Karpas-422 (cell line): ENCODE measurements at regions not wholly inside any gene's neighbourhood (a gene's known extent, or its start where the extent isn't known, plus 50 kb on each side); places are given as distances from the start of the nearest gene placed in this dataset.

Experiments
- DNase-seq: peaks from one replicate; pipeline ENCODE4 v3.0.0-alpha.2; 2015
- H2AFZ ChIP-seq: fragments of 200-600 bp; sonication (generic); 2 replicates; pipeline ENCODE4 v1.6.1; 2014; ENCODE audit warnings: antibody characterized with exemption, low read length, mixed read lengths
- H3K27ac ChIP-seq: fragments of 200-600 bp; sonication (generic); 2 replicates; pipeline ENCODE4 v1.5.1; 2014; ENCODE audit warnings: mild to moderate bottlenecking, low read length, moderate library complexity
- H3K27me3 ChIP-seq: fragments of 200-600 bp; sonication (generic); 2 replicates; pipeline ENCODE4 v1.6.1; 2014; ENCODE audit warnings: low read length, mixed read lengths
- H3K36me3 ChIP-seq: fragments of 200-600 bp; sonication (generic); 2 replicates; pipeline ENCODE4 v1.6.1; 2014; ENCODE audit warnings: low read length, mixed read lengths; ENCODE audit not compliant: insufficient read depth
- H3K4me1 ChIP-seq: fragments of 200-600 bp; sonication (generic); 2 replicates; pipeline ENCODE4 v1.6.1; 2014; ENCODE audit warnings: mild to moderate bottlenecking, low read length, mixed read lengths
- H3K4me2 ChIP-seq: fragments of 200-600 bp; sonication (generic); 2 replicates; pipeline ENCODE4 v1.6.1; 2014; ENCODE audit warnings: low read length, low read depth, mild to moderate bottlenecking; ENCODE audit not compliant: poor library complexity, severe bottlenecking
- H3K4me3 ChIP-seq: fragments of 200-600 bp; sonication (generic); 2 replicates; pipeline ENCODE4 v1.5.1; 2014; ENCODE audit warnings: mild to moderate bottlenecking, antibody characterized with exemption, low read length, mixed read lengths
- H3K79me2 ChIP-seq: fragments of 200-600 bp; sonication (generic); 2 replicates; pipeline ENCODE4 v1.6.1; 2014; ENCODE audit warnings: mild to moderate bottlenecking, low read length, mixed read lengths
- H3K9ac ChIP-seq: fragments of 200-600 bp; sonication (generic); 2 replicates; pipeline ENCODE4 v1.6.0; 2014; ENCODE audit warnings: low read length
- H3K9me2 ChIP-seq: fragments of 200-600 bp; sonication (generic), shearing (Covaris generic); replicated peaks from 2 replicates; pipeline ENCODE4 v1.6.0; 2014; ENCODE audit warnings: mild to moderate bottlenecking, low read length, moderate library complexity; ENCODE audit not compliant: insufficient read depth
- H3K9me3 ChIP-seq: fragments of 300-700, 200-600 bp; sonication (generic); 2 replicates; pipeline ENCODE4 v1.6.1; 2014; ENCODE audit warnings: low read length, mixed read lengths
- H4K20me1 ChIP-seq: fragments of 200-600 bp; sonication (generic); 2 replicates; pipeline ENCODE4 v1.6.1; 2014; ENCODE audit warnings: mild to moderate bottlenecking, antibody characterized with exemption, low read length, low read depth; ENCODE audit not compliant: insufficient read depth

GRCh38 chr4:156496797-156497196 is 474.8 kb downstream of the PDGFC start:
- H3K4me2 ChIP-seq = no peak overlapping the region
- H4K20me1 ChIP-seq = no peaks in the 10 kb centered on the region

GRCh38 chr4:156495836-156496235 is 475.8 kb downstream of the PDGFC start:
- Histone ChIP-seq H3K9me2 (no peaks in the 10 kb centered on the region), H3K4me2 (no peak overlapping the region), H3K9me3 (no peaks in the 10 kb centered on the region), H3K4me1 (no peaks in the 10 kb centered on the region), H4K20me1 (no peaks in the 10 kb centered on the region), H3K36me3 (no peaks in the 10 kb centered on the region), H2AFZ (no peak overlapping the region), H3K9ac (no peak overlapping the region), H3K27me3 (no peaks in the 10 kb centered on the region), H3K79me2 (no peaks in the 10 kb centered on the region), H3K27ac (no peak overlapping the region), H3K4me3 (no peak overlapping the region)
- DNase-seq = no peak

More at GRCh38 chr4:156496797-156497196, 474.8 kb downstream of the PDGFC start:
- DNase-seq = no peak
- H3K27ac ChIP-seq = no peak overlapping the region
- H3K9me2 ChIP-seq = no peaks in the 10 kb centered on the region
- no peaks in the 10 kb centered on the region for H3K36me3 ChIP-seq
- H3K9ac ChIP-seq = no peak overlapping the region
- no peaks in the 10 kb centered on the region for H3K27me3 ChIP-seq
- no peaks in the 10 kb centered on the region for H3K9me3 ChIP-seq
- no peak overlapping the region for H3K4me3 ChIP-seq
- no peak overlapping the region; the same call in 1 of the 2 replicates for H2AFZ ChIP-seq
- H3K4me1 ChIP-seq = no peaks in the 10 kb centered on the region
- no peaks in the 10 kb centered on the region for H3K79me2 ChIP-seq

GRCh38 chr4:156495091-156495490 is 476.5 kb downstream of the PDGFC start:
- Histone ChIP-seq H3K4me2 (no peak overlapping the region), H2AFZ (no peak overlapping the region), H3K4me1 (no peaks in the 10 kb centered on the region), H3K9me2 (no peaks in the 10 kb centered on the region), H3K36me3 (no peaks in the 10 kb centered on the region), H3K4me3 (no peak overlapping the region), H3K9me3 (no peaks in the 10 kb centered on the region), H3K27me3 (no peaks in the 10 kb centered on the region), H3K79me2 (no peaks in the 10 kb centered on the region), H4K20me1 (no peaks in the 10 kb centered on the region), H3K27ac (no peak overlapping the region), H3K9ac (no peak overlapping the region)
- no peak for DNase-seq

- no peaks in the 10 kb centered on the region for H3K9me3 ChIP-seq
- H3K79me2 ChIP-seq = no peaks in the 10 kb centered on the region
- no peaks in the 10 kb centered on the region for H4K20me1 ChIP-seq
- H3K4me1 ChIP-seq = no peaks in the 10 kb centered on the region
- no peak overlapping the region for H2AFZ ChIP-seq
- H3K27me3 ChIP-seq = no peaks in the 10 kb centered on the region
- no peaks in the 10 kb centered on the region for H3K9me2 ChIP-seq
- no peak overlapping the region for H3K4me2 ChIP-seq
- no peaks in the 10 kb centered on the region for H3K36me3 ChIP-seq
- no peak overlapping the region for H3K9ac ChIP-seq
- H3K27ac ChIP-seq = no peak overlapping the region
- no peak for DNase-seq
- no peak overlapping the region for H3K4me3 ChIP-seq
Observed at GRCh38 chr4:156493858-156494257, 477.7 kb downstream of the PDGFC start.

- Histone ChIP-seq H3K4me1 (no peaks in the 10 kb centered on the region), H2AFZ (no peak overlapping the region), H3K36me3 (no peaks in the 10 kb centered on the region), H3K9me2 (no peaks in the 10 kb centered on the region), H3K27me3 (0 out of 2 replicates have a peak, but pooled peaks cover 2% of the 10 kb centered on the region), H3K27ac (no peak overlapping the region), H3K4me2 (no peak overlapping the region), H3K9ac (no peak overlapping the region), H3K9me3 (no peaks in the 10 kb centered on the region), H3K4me3 (no peak overlapping the region), H3K79me2 (no peaks in the 10 kb centered on the region), H4K20me1 (no peaks in the 10 kb centered on the region)
- DNase-seq = no peak
Observed at GRCh38 chr4:156487107-156487506, 484.5 kb downstream of the PDGFC start.

GRCh38 chr4:156481845-156482244 is 489.8 kb downstream of the PDGFC start:
- Histone ChIP-seq H3K79me2 (no peaks in the 10 kb centered on the region), H3K4me3 (no peak overlapping the region), H3K27me3 (0 out of 2 replicates have a peak, but pooled peaks cover 2% of the 10 kb centered on the region), H3K36me3 (no peaks in the 10 kb centered on the region), H3K9ac (no peak overlapping the region), H3K4me2 (no peak overlapping the region), H3K4me1 (no peaks in the 10 kb centered on the region), H2AFZ (no peak overlapping the region), H4K20me1 (no peaks in the 10 kb centered on the region), H3K27ac (no peak overlapping the region), H3K9me3 (no peaks in the 10 kb centered on the region), H3K9me2 (no peaks in the 10 kb centered on the region)
- DNase-seq = no peak

- no peak for DNase-seq
- H2AFZ ChIP-seq = no peak overlapping the region
- no peak overlapping the region for H3K4me2 ChIP-seq
- H3K9me2 ChIP-seq = no peaks in the 10 kb centered on the region
- no peaks in the 10 kb centered on the region for H3K27me3 ChIP-seq
- no peaks in the 10 kb centered on the region for H3K9me3 ChIP-seq
- H3K36me3 ChIP-seq = no peaks in the 10 kb centered on the region
- no peaks in the 10 kb centered on the region for H3K79me2 ChIP-seq
- H4K20me1 ChIP-seq = no peaks in the 10 kb centered on the region
- no peak overlapping the region for H3K4me3 ChIP-seq
- H3K27ac ChIP-seq = no peak overlapping the region
- no peak overlapping the region for H3K9ac ChIP-seq
- no peaks in the 10 kb centered on the region for H3K4me1 ChIP-seq
Observed at GRCh38 chr4:156477636-156478035, 494.0 kb downstream of the PDGFC start.

GRCh38 chr4:156476359-156476758 is 495.2 kb downstream of the PDGFC start:
- no peaks in the 10 kb centered on the region for H3K4me1 ChIP-seq
- H3K27ac ChIP-seq = no peak overlapping the region
- no peak for DNase-seq
- H3K36me3 ChIP-seq = no peaks in the 10 kb centered on the region
- no peak overlapping the region for H2AFZ ChIP-seq
- H3K9me3 ChIP-seq = no peaks in the 10 kb centered on the region
- no peak overlapping the region for H3K9ac ChIP-seq
- H4K20me1 ChIP-seq = no peaks in the 10 kb centered on the region
- no peak overlapping the region for H3K4me3 ChIP-seq
- no peaks in the 10 kb centered on the region for H3K27me3 ChIP-seq
- H3K79me2 ChIP-seq = no peaks in the 10 kb centered on the region
- H3K9me2 ChIP-seq = no peaks in the 10 kb centered on the region
- no peak overlapping the region for H3K4me2 ChIP-seq

- Histone ChIP-seq H3K79me2 (no peaks in the 10 kb centered on the region), H3K4me1 (no peaks in the 10 kb centered on the region), H3K9ac (no peak overlapping the region), H3K27ac (no peak overlapping the region), H3K9me2 (no peaks in the 10 kb centered on the region), H3K4me2 (no peak overlapping the region), H3K36me3 (no peaks in the 10 kb centered on the region), H3K9me3 (no peaks in the 10 kb centered on the region), H3K27me3 (no peaks in the 10 kb centered on the region), H3K4me3 (no peak overlapping the region), H4K20me1 (no peaks in the 10 kb centered on the region), H2AFZ (no peak overlapping the region)
- DNase-seq = peak; percentile 55
Observed at GRCh38 chr4:156475322-156475721, 496.3 kb downstream of the PDGFC start.
